ENCODE measurements at regions not wholly inside any gene's neighbourhood (a gene's known extent, or its start where the extent isn't known, plus 50 kb on each side); places are given as distances from the start of the nearest gene placed in this dataset.

- Histone ChIP-seq H3K9me3 (ENCODE audit: low read length) (no peaks in the 10 kb centered on the region), H4K20me1 (ENCODE audit: insufficient read depth, low read length) (no peaks in the 10 kb centered on the region), H3K4me1 (ENCODE audit: insufficient read depth, low read length) (no peaks in the 10 kb centered on the region), H3K36me3 (replicated peaks in 1 of 2; ENCODE audit: control insufficient read depth in 1 of 2, insufficient read depth in 2 of 2, low read length in 2 of 2) (no peaks in the 10 kb centered on the region), H3K79me2 (ENCODE audit: insufficient read depth, low read length) (no peaks in the 10 kb centered on the region), H3K4me2 (ENCODE audit: low read depth, low read length) (no peak overlapping the region), H3K27me3 (ENCODE audit: control insufficient read depth in 1 of 2, insufficient read depth in 2 of 2, low read length in 2 of 2) (no peaks in the 10 kb centered on the region), H2AFZ (ENCODE audit: low read length) (no peak overlapping the region), H3K4me3 (replicated peaks in 1 of 3; ENCODE audit: insufficient read depth in 1 of 3, low read depth in 2 of 3, low read length in 3 of 3) (no peak overlapping the region), H3K27ac (ENCODE audit: extremely low read length, insufficient read depth, low read length) (no peak overlapping the region), H3K9ac (ENCODE audit: insufficient read depth, low read depth, low read length) (no peak overlapping the region)
- no TSS peak for BruUV-seq (replicated peaks)
- DNase-seq (ENCODE audit: low spot score) = no peak
- in situ Hi-C loops (cut with HindIII; ENCODE audit: extremely low pct_ligation_motif_present, low pct_unique_long_range_greater_than_20kb) (no loop called here), intact Hi-C loops (cut with micrococcal nuclease; ENCODE audit: unreplicated experiment) (no loop called here)
- TF ChIP-seq SKIL (CRISPR knock-in tag; IDR thresholded peaks at IDR 0.05; ENCODE audit: borderline replicate concordance) = no peak
- TF ChIP-seq ZNF878 (CRISPR knock-in tag; IDR thresholded peaks at IDR 0.05) = no peak
- TF ChIP-seq KLF16 (CRISPR knock-in tag; IDR thresholded peaks at IDR 0.05) = no peak
- no peak for TF ChIP-seq DDIT3 (CRISPR knock-in tag; IDR thresholded peaks at IDR 0.05)
- no peak for TF ChIP-seq ZNF20 (CRISPR knock-in tag; IDR thresholded peaks at IDR 0.05)
- no peak for TF ChIP-seq SKI (IDR thresholded peaks at IDR 0.05; ENCODE audit: partially characterized antibody)
- TF ChIP-seq ZNF547 (CRISPR knock-in tag; IDR thresholded peaks at IDR 0.05) = no peak
- no peak for TF ChIP-seq GMEB2 (CRISPR knock-in tag; IDR thresholded peaks at IDR 0.05; ENCODE audit: low read depth)
- no peak for TF ChIP-seq CEBPZ (IDR thresholded peaks at IDR 0.05; ENCODE audit: low read length)
- TF ChIP-seq ZNF616 (CRISPR knock-in tag; IDR thresholded peaks at IDR 0.05; ENCODE audit: low read depth) = no peak
- TF ChIP-seq HOXA3 (CRISPR knock-in tag; IDR thresholded peaks at IDR 0.05) = no peak
- TF ChIP-seq NR1H2 (CRISPR knock-in tag; IDR thresholded peaks at IDR 0.05; ENCODE audit: borderline replicate concordance, low read depth) = no peak
- no peak for TF ChIP-seq TBX3 (IDR thresholded peaks at IDR 0.05; ENCODE audit: borderline replicate concordance)
- ATAC-seq = no peak
- WGBS (ENCODE audit: low lambda C conversion rate) = 0% methylated on average over 1 of the region's 1 CpG
- FAIRE-seq = no peak
- ChIA-PET POLR2A (no interaction called here), CTCF (ENCODE audit: low intra/inter-chr PET ratio, low total read pairs) (no interaction called here)
Observed at GRCh38 chr12:18171571-18171970, 81.6 kb upstream of the RERGL start.

Data from HepG2 (cell line).